ENCODE measurements at regions not wholly inside any gene's neighbourhood (a gene's known extent, or its start where the extent isn't known, plus 50 kb on each side); places are given as distances from the start of the nearest gene placed in this dataset.

DNA sequence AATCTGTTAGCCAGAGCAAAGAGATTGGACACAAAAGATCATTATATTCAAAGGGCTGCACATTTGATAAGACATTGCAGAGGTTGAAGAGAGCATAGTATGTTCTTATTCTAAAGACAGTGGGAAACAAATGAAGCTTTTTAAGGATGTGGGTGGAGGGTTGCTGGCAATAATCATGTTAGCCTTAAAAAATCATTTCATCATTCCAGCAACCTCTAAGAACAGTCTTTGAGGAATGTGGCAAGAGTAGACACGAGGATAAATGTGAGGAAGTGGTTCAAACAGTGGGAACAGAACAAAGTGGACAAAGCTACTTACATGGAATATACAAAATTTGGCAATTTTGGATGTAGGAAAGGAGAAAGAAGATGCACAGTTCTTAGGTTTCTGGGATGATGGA, 167.3 kb upstream of the SPRY1 start:
- intact Hi-C loops (cut with DNase I; ENCODE audit: low total_unique reads) = no loop called here
- 63 to 65% methylated on average over 1 of the region's 1 CpG for WGBS, 2 donors
- no peak for DNase-seq (ENCODE audit: low spot score in 2 of 2)
- H3K4me3 ChIP-seq (ENCODE audit: low read depth, poor library complexity, severe bottlenecking) = no peak overlapping the region
- TF ChIP-seq, protein P1, sequence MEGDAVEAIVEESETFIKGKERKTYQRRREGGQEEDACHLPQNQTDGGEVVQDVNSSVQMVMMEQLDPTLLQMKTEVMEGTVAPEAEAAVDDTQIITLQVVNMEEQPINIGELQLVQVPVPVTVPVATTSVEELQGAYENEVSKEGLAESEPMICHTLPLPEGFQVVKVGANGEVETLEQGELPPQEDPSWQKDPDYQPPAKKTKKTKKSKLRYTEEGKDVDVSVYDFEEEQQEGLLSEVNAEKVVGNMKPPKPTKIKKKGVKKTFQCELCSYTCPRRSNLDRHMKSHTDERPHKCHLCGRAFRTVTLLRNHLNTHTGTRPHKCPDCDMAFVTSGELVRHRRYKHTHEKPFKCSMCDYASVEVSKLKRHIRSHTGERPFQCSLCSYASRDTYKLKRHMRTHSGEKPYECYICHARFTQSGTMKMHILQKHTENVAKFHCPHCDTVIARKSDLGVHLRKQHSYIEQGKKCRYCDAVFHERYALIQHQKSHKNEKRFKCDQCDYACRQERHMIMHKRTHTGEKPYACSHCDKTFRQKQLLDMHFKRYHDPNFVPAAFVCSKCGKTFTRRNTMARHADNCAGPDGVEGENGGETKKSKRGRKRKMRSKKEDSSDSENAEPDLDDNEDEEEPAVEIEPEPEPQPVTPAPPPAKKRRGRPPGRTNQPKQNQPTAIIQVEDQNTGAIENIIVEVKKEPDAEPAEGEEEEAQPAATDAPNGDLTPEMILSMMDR (IDR thresholded peaks at IDR 0.05) = no peak
- TF ChIP-seq POLR2A (IDR thresholded peaks at IDR 0.05) = no peak

GRCh38 chr4:123230061-123230460, 166.5 kb upstream of the SPRY1 start:
- no peak for TF ChIP-seq POLR2A (IDR thresholded peaks at IDR 0.05)
- TF ChIP-seq, protein P1 (IDR thresholded peaks at IDR 0.05) = no peak
- no peak overlapping the region for H3K4me3 ChIP-seq (ENCODE audit: low read depth, poor library complexity, severe bottlenecking)
- 89 to 90% methylated on average over 2 of the region's 2 CpGs for WGBS, 2 donors
- intact Hi-C loops (cut with DNase I; ENCODE audit: low total_unique reads) = no loop called here
- DNase-seq (ENCODE audit: low spot score in 2 of 2) = no peak

DNA sequence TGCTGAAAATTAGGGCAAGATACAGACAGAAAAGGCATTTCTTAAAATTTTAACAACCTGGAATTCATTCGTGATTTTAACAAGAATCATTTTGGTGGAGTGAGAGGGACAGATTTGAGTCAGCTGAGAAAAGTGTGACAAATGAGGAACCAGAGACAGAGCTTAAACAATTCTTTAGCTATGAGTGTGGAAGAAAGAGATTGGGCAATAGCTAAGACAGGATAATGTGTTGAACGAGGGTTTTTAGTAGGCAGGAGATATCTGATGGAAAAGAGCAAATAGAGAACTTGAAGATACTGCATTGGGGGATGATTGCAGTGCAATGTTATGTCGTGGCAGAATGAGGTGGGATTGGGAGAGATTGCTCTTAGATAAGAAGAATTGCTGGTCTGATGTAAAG, 164.2 kb upstream of the SPRY1 start:
- H3K4me3 ChIP-seq (ENCODE audit: low read depth, poor library complexity, severe bottlenecking) = no peak overlapping the region
- WGBS, 2 donors = 48 to 60% methylated on average over 3 of the region's 3 CpGs
- no peak for TF ChIP-seq POLR2A (IDR thresholded peaks at IDR 0.05)
- TF ChIP-seq, protein P1 (IDR thresholded peaks at IDR 0.05) = no peak
- DNase-seq (ENCODE audit: low spot score in 2 of 2) = no peak
- intact Hi-C loops (cut with DNase I; ENCODE audit: low total_unique reads) = no loop called here

GRCh38 chr4:123233136-123233768, 163.3 kb upstream of the SPRY1 start:
- intact Hi-C loops (cut with DNase I; ENCODE audit: low total_unique reads) = no loop called here
- TF ChIP-seq POLR2A (IDR thresholded peaks at IDR 0.05) = no peak
- TF ChIP-seq, protein P1 (IDR thresholded peaks at IDR 0.05) = no peak
- H3K4me3 ChIP-seq (ENCODE audit: low read depth, poor library complexity, severe bottlenecking) = no peak overlapping the region
- DNase-seq (ENCODE audit: low spot score in 2 of 2) = no peak
- 73 to 80% methylated on average over 4 of the region's 4 CpGs for WGBS, 2 donors

DNA sequence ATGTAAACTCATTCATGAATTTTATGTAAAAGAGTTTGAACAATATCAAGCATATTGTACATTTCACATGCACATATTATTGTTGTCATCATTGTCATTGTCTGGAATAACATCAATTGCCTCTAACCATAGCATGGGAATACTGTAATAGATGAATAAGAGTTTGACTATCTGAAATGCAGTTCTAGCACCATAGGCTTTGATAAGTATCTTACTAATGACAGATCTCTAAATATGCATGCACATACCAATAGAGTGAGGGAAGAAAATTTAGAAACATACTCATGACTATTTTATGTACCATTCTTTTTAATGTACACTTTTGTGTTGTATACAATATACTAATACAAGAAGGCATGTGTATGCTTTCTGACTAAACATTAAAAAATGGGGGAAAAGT, 161.6 kb upstream of the SPRY1 start:
- H3K4me3 ChIP-seq (ENCODE audit: low read depth, poor library complexity, severe bottlenecking) = no peak overlapping the region
- intact Hi-C loops (cut with DNase I; ENCODE audit: low total_unique reads) = no loop called here
- no peak for TF ChIP-seq POLR2A (IDR thresholded peaks at IDR 0.05)
- TF ChIP-seq, protein P1 (IDR thresholded peaks at IDR 0.05) = no peak
- no peak for DNase-seq (ENCODE audit: low spot score in 2 of 2)

DNA sequence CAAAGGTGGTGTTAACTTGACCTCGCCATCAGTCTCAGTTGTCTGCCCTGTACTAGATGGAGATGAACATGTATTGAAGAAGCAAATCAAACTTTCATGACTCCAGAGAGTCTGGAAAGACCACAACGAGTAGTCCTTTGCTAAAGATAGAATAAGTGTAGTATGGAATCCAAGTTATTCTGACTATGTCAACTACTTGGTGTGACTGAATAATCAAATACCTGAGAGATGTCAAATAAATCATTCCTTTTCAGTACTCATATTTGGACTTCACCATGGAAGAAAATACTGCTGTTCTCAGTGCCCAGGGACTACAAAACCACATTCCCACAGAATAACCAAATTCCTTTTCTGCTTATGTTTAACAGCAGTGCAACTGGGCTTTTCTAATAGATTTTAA, 161.2 kb upstream of the SPRY1 start:
- no peak overlapping the region for H3K4me3 ChIP-seq (ENCODE audit: low read depth, poor library complexity, severe bottlenecking)
- intact Hi-C loops (cut with DNase I; ENCODE audit: low total_unique reads) = no loop called here
- WGBS, 2 donors = 81 to 85% methylated on average over 2 of the region's 2 CpGs
- no peak for TF ChIP-seq POLR2A (IDR thresholded peaks at IDR 0.05)
- TF ChIP-seq, protein P1 (IDR thresholded peaks at IDR 0.05) = no peak
- no peak for DNase-seq (ENCODE audit: low spot score in 2 of 2)
